ENCODE measurements at regions not wholly inside any gene's neighbourhood (a gene's known extent, or its start where the extent isn't known, plus 50 kb on each side); places are given as distances from the start of the nearest gene placed in this dataset.

DNA sequence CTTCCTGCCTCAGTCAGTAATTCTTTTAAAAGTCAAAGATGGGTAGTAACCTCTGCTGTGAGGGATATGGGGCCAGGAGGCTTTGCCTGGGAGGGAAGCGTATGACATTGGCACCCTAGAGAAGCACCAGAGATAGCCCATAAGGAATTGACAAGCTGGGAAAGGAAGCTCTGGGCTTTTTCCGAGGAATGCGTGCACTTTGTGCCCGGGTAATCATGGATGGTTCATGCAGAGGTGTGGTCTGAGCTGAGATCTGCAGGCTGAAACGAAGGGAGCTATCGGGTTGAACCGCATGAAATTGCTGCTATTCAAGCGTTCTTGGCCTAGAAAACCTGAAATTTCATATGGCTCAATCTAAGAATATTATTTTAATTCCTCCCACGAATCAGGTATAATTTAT lies 127.7 kb upstream of the TLE3 start:
- TF ChIP-seq HDAC2 (IDR thresholded peaks at IDR 0.05; ENCODE audit: borderline replicate concordance in 1 of 2, low read depth in 2 of 2, low read length in 2 of 2) (no peak), SIX5 (IDR thresholded peaks at IDR 0.05; ENCODE audit: low read depth, low read length) (no peak), POLR2A (IDR thresholded peaks at IDR 0.05; ENCODE audit: control extremely low read depth in 1 of 2, low read depth in 2 of 2, low read length in 2 of 2) (no peak), EP300 (IDR thresholded peaks at IDR 0.05; ENCODE audit: borderline replicate concordance in 1 of 2, low read depth in 2 of 2, low read length in 2 of 2) (no peak), PHF8 (conservative IDR thresholded peaks at IDR 0.05; ENCODE audit: low read depth, low read length) (no peak)
- TF ChIP-seq, protein P1, sequence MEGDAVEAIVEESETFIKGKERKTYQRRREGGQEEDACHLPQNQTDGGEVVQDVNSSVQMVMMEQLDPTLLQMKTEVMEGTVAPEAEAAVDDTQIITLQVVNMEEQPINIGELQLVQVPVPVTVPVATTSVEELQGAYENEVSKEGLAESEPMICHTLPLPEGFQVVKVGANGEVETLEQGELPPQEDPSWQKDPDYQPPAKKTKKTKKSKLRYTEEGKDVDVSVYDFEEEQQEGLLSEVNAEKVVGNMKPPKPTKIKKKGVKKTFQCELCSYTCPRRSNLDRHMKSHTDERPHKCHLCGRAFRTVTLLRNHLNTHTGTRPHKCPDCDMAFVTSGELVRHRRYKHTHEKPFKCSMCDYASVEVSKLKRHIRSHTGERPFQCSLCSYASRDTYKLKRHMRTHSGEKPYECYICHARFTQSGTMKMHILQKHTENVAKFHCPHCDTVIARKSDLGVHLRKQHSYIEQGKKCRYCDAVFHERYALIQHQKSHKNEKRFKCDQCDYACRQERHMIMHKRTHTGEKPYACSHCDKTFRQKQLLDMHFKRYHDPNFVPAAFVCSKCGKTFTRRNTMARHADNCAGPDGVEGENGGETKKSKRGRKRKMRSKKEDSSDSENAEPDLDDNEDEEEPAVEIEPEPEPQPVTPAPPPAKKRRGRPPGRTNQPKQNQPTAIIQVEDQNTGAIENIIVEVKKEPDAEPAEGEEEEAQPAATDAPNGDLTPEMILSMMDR (IDR thresholded peaks at IDR 0.05; ENCODE audit: control extremely low read depth in 1 of 3, insufficient read depth in 1 of 3, low read depth in 1 of 3, low read length in 3 of 3) = no peak

Measured in H1 (cell line).